ENCODE measurements at regions not wholly inside any gene's neighbourhood (a gene's known extent, or its start where the extent isn't known, plus 50 kb on each side); places are given as distances from the start of the nearest gene placed in this dataset.

- Histone ChIP-seq H3K36me3 (ENCODE audit: control insufficient read depth in 2 of 2, insufficient read depth in 1 of 2, low read length in 2 of 2) (no peaks in the 10 kb centered on the region), H3K9me3 (ENCODE audit: control insufficient read depth, insufficient read depth, low read depth, low read length) (no peaks in the 10 kb centered on the region), H3K4me1 (ENCODE audit: control insufficient read depth, insufficient read depth, low read length) (no peaks in the 10 kb centered on the region; the same call in 1 of the 2 replicates), H3K27ac (ENCODE audit: extremely low read depth, low read depth, low read length) (no peak overlapping the region), H3K4me3 (ENCODE audit: low read depth, low read length) (no peak overlapping the region)
- TF ChIP-seq ZNF791 (tag by site-specific recombination; IDR thresholded peaks at IDR 0.05) (no peak), ZNF777 (tag by site-specific recombination; IDR thresholded peaks at IDR 0.05; ENCODE audit: borderline replicate concordance) (no peak), ZNF37A (tag by site-specific recombination; IDR thresholded peaks at IDR 0.05) (no peak), ZSCAN16 (tag by site-specific recombination; IDR thresholded peaks at IDR 0.05) (no peak), ZBTB7A (tag by site-specific recombination; IDR thresholded peaks at IDR 0.05; ENCODE audit: low read depth) (no peak), ZBTB10 (tag by site-specific recombination; IDR thresholded peaks at IDR 0.05) (no peak), ZNF184 (tag by site-specific recombination; IDR thresholded peaks at IDR 0.05) (no peak), MYNN (tag by site-specific recombination; IDR thresholded peaks at IDR 0.05; ENCODE audit: borderline replicate concordance) (no peak), ZNF121 (tag by site-specific recombination; IDR thresholded peaks at IDR 0.05) (no peak), ZNF341 (tag by site-specific recombination; IDR thresholded peaks at IDR 0.05; ENCODE audit: low read depth) (no peak), HOXA7 (CRISPR knock-in tag; IDR thresholded peaks at IDR 0.05; ENCODE audit: borderline replicate concordance) (no peak)
- CTCF ChIA-PET: interaction anchor here (0.7 kb wide), 2 partner anchors 341 to 1600 kb away, joined by 3 read pairs; no protein-coding TSS in a partner anchor
- POLR2A ChIA-PET: no interaction called here
These were observed 743.3 kb downstream of the SLC4A3 start for GRCh38 chr2:220370764-220371163.

GRCh38 chr2:220371211-220371610 is 743.8 kb downstream of the SLC4A3 start:
- Histone ChIP-seq H3K4me1 (ENCODE audit: control insufficient read depth, insufficient read depth, low read length) (no peaks in the 10 kb centered on the region; the same call in 1 of the 2 replicates), H3K27ac (ENCODE audit: extremely low read depth, low read depth, low read length) (no peak overlapping the region), H3K4me3 (ENCODE audit: low read depth, low read length) (no peak overlapping the region), H3K9me3 (ENCODE audit: control insufficient read depth, insufficient read depth, low read depth, low read length) (no peaks in the 10 kb centered on the region), H3K36me3 (ENCODE audit: control insufficient read depth in 2 of 2, insufficient read depth in 1 of 2, low read length in 2 of 2) (no peaks in the 10 kb centered on the region)
- ChIA-PET CTCF (no interaction called here), POLR2A (no interaction called here)
- TF ChIP-seq ZSCAN18 (tag by site-specific recombination; IDR thresholded peaks at IDR 0.05) (no peak), OSR2 (tag by site-specific recombination; IDR thresholded peaks at IDR 0.05) (no peak), PRDM2 (tag by site-specific recombination; IDR thresholded peaks at IDR 0.05; ENCODE audit: borderline replicate concordance) (no peak), GFI1B (tag by site-specific recombination; IDR thresholded peaks at IDR 0.05) (no peak), ZEB2 (tag by site-specific recombination; IDR thresholded peaks at IDR 0.05) (no peak), ZNF830 (tag by site-specific recombination; IDR thresholded peaks at IDR 0.05; ENCODE audit: low read depth) (no peak), PATZ1 (tag by site-specific recombination; IDR thresholded peaks at IDR 0.05) (no peak), ZNF585B (tag by site-specific recombination; IDR thresholded peaks at IDR 0.05) (no peak), ZFP41 (tag by site-specific recombination; IDR thresholded peaks at IDR 0.05; ENCODE audit: borderline replicate concordance) (no peak), OVOL3 (tag by site-specific recombination; IDR thresholded peaks at IDR 0.05) (no peak), ZNF624 (tag by site-specific recombination; IDR thresholded peaks at IDR 0.05) (no peak), SP3 (tag by site-specific recombination; IDR thresholded peaks at IDR 0.05) (no peak), ZNF664 (tag by site-specific recombination; IDR thresholded peaks at IDR 0.05) (no peak), SCRT2 (tag by site-specific recombination; IDR thresholded peaks at IDR 0.05) (no peak), ZNF133 (tag by site-specific recombination; IDR thresholded peaks at IDR 0.05) (no peak)
